Tibial nerve (tissue), 4 donors: ENCODE measurements at regions not wholly inside any gene's neighbourhood (a gene's known extent, or its start where the extent isn't known, plus 50 kb on each side); places are given as distances from the start of the nearest gene placed in this dataset.

Source experiments
- CTCF ChIP-seq, 5 experiments: fragments of 200-600 bp in 3 of 5; fragments of 450-650 bp in 2 of 5; sonication (generic) in 3 of 5; IDR thresholded peaks; one replicate each; pipeline ENCODE4 v1.5.1; 2016 to 2019; ENCODE audit warnings: antibody characterized with exemption in 5 of 5, mild to moderate bottlenecking in 3 of 5, moderate library complexity in 2 of 5
- EP300 ChIP-seq, 2 donors: sonication (generic); formaldehyde crosslinking; IDR thresholded peaks; one replicate each; pipeline ENCODE4 v1.6.1; 2017; ENCODE audit warnings: antibody characterized with exemption in 2 of 2, mild to moderate bottlenecking in 1 of 2
- POLR2A ChIP-seq, 2 donors: fragments of 450-650 bp; IDR thresholded peaks; one replicate each; pipeline ENCODE4 v1.6.1; 2017; ENCODE audit warnings: antibody characterized with exemption in 2 of 2, mild to moderate bottlenecking in 2 of 2, moderate library complexity in 2 of 2

- no peak for TF ChIP-seq CTCF (IDR thresholded peaks at IDR 0.05)
- TF ChIP-seq POLR2A (IDR thresholded peaks at IDR 0.05) = no peak
- no peak for TF ChIP-seq EP300 (IDR thresholded peaks at IDR 0.05)
Measured at GRCh38 chr21:23003951-23004350, 2005.7 kb downstream of the NCAM2 start.
